HL-60 (cell line): ENCODE measurements at regions not wholly inside any gene's neighbourhood (a gene's known extent, or its start where the extent isn't known, plus 50 kb on each side); places are given as distances from the start of the nearest gene placed in this dataset.

Source experiments
- TF ChIP-seq, protein P1 (sequence below): IDR thresholded peaks from one replicate; pipeline ENCODE4 v1.5.1; 2011; ENCODE audit warnings: low read length, control low read depth, inconsistent platforms; ENCODE audit not compliant: insufficient read depth
- TF ChIP-seq, protein P2 (sequence below): IDR thresholded peaks from 2 replicates; pipeline ENCODE4 v1.6.1; 2012; ENCODE audit warnings: low read depth; ENCODE audit not compliant: insufficient replicate concordance

DNA sequence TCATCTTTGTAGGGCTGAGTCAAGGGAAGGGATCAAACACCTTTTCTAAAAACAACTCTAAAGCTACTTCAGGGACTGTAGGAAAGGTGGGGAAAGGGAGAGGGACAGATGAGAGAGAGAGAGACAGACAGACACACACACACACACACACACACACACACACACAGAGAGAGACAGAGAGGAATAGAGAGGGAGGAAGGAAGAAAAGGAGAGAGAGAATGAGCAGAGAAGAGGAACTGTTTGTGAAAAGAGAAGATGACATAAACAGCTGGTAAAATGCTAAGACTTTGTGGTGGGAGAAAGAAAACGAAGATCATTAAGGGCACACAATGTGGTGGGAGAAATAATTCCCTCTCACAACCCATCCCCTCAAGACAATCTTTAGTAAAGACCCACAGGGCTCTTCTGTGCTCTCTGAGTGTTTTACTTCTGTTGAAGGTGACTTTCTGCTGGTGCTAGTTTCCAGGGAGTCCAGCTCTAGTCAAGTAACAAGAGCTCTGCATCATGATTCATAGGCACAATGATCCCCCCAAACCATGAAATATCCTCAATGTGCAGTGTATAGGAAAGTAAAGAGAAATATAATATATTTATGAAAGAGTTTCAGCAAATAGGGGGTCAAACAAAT is 77.2 kb upstream of the STK17B start:
- TF ChIP-seq, protein P1, sequence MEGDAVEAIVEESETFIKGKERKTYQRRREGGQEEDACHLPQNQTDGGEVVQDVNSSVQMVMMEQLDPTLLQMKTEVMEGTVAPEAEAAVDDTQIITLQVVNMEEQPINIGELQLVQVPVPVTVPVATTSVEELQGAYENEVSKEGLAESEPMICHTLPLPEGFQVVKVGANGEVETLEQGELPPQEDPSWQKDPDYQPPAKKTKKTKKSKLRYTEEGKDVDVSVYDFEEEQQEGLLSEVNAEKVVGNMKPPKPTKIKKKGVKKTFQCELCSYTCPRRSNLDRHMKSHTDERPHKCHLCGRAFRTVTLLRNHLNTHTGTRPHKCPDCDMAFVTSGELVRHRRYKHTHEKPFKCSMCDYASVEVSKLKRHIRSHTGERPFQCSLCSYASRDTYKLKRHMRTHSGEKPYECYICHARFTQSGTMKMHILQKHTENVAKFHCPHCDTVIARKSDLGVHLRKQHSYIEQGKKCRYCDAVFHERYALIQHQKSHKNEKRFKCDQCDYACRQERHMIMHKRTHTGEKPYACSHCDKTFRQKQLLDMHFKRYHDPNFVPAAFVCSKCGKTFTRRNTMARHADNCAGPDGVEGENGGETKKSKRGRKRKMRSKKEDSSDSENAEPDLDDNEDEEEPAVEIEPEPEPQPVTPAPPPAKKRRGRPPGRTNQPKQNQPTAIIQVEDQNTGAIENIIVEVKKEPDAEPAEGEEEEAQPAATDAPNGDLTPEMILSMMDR = no peak
- TF ChIP-seq, protein P2, sequence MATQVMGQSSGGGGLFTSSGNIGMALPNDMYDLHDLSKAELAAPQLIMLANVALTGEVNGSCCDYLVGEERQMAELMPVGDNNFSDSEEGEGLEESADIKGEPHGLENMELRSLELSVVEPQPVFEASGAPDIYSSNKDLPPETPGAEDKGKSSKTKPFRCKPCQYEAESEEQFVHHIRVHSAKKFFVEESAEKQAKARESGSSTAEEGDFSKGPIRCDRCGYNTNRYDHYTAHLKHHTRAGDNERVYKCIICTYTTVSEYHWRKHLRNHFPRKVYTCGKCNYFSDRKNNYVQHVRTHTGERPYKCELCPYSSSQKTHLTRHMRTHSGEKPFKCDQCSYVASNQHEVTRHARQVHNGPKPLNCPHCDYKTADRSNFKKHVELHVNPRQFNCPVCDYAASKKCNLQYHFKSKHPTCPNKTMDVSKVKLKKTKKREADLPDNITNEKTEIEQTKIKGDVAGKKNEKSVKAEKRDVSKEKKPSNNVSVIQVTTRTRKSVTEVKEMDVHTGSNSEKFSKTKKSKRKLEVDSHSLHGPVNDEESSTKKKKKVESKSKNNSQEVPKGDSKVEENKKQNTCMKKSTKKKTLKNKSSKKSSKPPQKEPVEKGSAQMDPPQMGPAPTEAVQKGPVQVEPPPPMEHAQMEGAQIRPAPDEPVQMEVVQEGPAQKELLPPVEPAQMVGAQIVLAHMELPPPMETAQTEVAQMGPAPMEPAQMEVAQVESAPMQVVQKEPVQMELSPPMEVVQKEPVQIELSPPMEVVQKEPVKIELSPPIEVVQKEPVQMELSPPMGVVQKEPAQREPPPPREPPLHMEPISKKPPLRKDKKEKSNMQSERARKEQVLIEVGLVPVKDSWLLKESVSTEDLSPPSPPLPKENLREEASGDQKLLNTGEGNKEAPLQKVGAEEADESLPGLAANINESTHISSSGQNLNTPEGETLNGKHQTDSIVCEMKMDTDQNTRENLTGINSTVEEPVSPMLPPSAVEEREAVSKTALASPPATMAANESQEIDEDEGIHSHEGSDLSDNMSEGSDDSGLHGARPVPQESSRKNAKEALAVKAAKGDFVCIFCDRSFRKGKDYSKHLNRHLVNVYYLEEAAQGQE = no peak
